ENCODE measurements at regions not wholly inside any gene's neighbourhood (a gene's known extent, or its start where the extent isn't known, plus 50 kb on each side); places are given as distances from the start of the nearest gene placed in this dataset.

DNA sequence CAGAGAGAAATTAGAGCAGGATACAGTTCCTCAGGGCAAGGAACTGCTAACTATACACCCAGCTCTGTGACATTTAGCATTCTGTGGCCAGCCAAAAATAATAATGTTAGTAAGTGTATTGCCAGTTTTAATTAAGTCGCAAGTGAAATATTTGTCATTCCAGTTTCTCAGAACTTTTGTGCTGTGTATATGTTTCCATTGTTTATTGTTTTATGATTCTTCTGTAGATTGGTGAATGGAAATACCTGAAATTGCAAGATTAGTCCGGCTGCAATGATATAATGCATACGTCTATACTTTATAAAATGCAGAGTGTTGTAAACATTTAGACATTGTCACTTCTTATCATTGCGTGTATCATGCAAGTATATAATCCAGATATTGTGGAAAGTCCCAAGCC lies 351.3 kb upstream of the GRM7 start:
- TF ChIP-seq, protein P1, sequence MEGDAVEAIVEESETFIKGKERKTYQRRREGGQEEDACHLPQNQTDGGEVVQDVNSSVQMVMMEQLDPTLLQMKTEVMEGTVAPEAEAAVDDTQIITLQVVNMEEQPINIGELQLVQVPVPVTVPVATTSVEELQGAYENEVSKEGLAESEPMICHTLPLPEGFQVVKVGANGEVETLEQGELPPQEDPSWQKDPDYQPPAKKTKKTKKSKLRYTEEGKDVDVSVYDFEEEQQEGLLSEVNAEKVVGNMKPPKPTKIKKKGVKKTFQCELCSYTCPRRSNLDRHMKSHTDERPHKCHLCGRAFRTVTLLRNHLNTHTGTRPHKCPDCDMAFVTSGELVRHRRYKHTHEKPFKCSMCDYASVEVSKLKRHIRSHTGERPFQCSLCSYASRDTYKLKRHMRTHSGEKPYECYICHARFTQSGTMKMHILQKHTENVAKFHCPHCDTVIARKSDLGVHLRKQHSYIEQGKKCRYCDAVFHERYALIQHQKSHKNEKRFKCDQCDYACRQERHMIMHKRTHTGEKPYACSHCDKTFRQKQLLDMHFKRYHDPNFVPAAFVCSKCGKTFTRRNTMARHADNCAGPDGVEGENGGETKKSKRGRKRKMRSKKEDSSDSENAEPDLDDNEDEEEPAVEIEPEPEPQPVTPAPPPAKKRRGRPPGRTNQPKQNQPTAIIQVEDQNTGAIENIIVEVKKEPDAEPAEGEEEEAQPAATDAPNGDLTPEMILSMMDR (IDR thresholded peaks at IDR 0.05; ENCODE audit: insufficient read depth, low read length, poor library complexity, severe bottlenecking) = no peak
- no peaks in the 10 kb centered on the region for H3K27me3 ChIP-seq (ENCODE audit: control insufficient read depth, insufficient read depth, low read length)
- H3K36me3 ChIP-seq (ENCODE audit: control insufficient read depth, insufficient read depth, low read length) = no peaks in the 10 kb centered on the region
- H3K4me3 ChIP-seq (ENCODE audit: low read depth, low read length) = no peak overlapping the region
- DNase-seq (ENCODE audit: low read depth) = no peak

DNA sequence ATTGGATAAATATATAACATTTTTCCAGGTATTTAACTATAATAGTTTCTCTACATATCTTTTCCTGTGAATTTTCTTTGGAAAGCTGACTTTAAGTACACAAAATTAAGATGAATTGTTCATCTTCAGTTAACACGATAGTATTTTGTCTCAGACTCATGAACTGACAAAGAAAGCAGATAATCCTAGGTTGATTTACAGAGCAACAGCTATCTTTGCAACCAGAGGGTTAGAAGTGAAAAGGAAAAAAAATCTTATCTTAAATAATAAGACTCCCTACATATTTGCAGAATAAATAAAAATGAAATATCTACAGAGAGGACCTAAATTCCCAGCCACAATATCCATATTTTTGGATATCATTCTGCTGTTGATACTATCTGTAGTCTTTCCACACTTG lies 350.2 kb upstream of the GRM7 start:
- no peak overlapping the region for H3K4me3 ChIP-seq (ENCODE audit: low read depth, low read length)
- H3K27me3 ChIP-seq (ENCODE audit: control insufficient read depth, insufficient read depth, low read length) = no peaks in the 10 kb centered on the region
- TF ChIP-seq, protein P1 (IDR thresholded peaks at IDR 0.05; ENCODE audit: insufficient read depth, low read length, poor library complexity, severe bottlenecking) = no peak
- no peaks in the 10 kb centered on the region for H3K36me3 ChIP-seq (ENCODE audit: control insufficient read depth, insufficient read depth, low read length)
- DNase-seq (ENCODE audit: low read depth) = no peak

DNA sequence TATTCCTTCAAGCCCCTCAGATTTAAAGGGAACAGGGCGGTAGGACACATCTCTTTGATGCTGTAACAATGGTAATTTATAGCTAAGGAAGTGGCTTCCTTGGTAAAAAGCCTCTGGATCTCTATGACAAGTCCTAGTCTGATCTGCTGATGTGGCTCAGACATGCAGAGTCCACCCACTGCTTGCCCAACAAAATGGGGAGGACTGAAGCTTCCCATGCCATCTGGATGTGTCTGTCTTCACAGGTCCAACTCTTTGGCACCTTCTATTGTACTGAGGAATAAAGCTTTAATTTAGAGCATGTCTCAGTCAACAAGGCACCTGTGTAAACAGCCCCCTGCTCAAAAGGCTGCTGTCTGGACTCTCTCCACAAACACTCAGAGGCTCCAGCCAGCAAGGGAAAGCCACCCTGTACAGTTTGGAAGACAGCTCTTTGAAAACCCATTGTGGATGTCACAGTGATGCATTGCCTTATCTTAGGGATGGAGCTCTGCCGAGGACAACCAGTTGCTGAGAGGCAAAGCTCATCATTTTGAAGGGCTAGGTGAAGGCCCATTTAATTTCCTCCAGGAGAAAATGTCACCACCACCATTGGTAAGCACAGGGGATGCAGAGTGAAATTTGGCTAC lies 348.6 kb upstream of the GRM7 start:
- TF ChIP-seq, protein P1 (IDR thresholded peaks at IDR 0.05; ENCODE audit: insufficient read depth, low read length, poor library complexity, severe bottlenecking) = no peak
- DNase-seq (ENCODE audit: low read depth) = no peak

DNA sequence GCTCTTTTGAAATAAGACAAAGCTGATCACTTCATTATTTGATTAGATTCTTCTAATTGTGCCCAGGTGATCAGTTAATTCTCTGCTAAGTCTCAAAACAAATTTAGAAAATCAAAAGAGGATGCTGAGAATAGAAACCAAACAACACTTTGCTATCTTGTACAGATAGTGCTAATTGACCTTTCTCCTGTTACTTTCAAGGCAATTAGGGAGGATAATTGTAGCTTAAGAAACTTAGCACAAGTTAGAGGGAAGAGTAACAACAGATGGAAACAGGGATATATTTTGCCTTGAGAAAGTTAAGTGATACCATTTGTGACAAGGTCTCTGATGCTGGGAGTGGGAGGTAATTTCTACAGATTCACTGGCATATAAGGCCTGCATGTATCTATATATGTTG lies 344.8 kb upstream of the GRM7 start:
- TF ChIP-seq, protein P1 (IDR thresholded peaks at IDR 0.05; ENCODE audit: insufficient read depth, low read length, poor library complexity, severe bottlenecking) = no peak

More for the DNA sequence above, 348.6 kb upstream of the GRM7 start:
- Histone ChIP-seq H3K4me3 (ENCODE audit: low read depth, low read length) (no peak overlapping the region), H3K27me3 (ENCODE audit: control insufficient read depth, insufficient read depth, low read length) (no peaks in the 10 kb centered on the region), H3K36me3 (ENCODE audit: control insufficient read depth, insufficient read depth, low read length) (no peaks in the 10 kb centered on the region)

DNA sequence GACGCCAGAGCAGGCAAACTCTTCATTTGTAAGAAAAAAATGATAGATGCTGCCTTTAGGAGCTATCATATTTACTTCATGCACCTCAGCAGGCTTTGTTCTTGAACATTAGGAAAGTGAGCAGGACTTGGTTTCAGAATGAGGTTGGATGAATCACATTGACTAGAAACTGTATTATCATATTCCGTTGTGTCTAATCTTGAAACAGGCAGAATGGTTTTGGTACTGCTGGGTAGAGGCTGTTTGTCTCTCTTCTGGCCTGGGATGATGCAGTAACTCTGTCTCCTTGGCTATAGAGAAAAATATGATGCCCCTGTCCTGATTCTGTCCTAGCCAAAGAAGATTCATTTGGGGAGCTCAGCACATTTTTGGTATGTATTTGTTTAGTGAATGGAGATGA lies 344.2 kb upstream of the GRM7 start:
- Histone ChIP-seq H3K4me3 (ENCODE audit: low read depth, low read length) (no peak overlapping the region), H3K27me3 (ENCODE audit: control insufficient read depth, insufficient read depth, low read length) (no peaks in the 10 kb centered on the region), H3K36me3 (ENCODE audit: control insufficient read depth, insufficient read depth, low read length) (no peaks in the 10 kb centered on the region)
- no peak for DNase-seq (ENCODE audit: low read depth)
- TF ChIP-seq, protein P1 (IDR thresholded peaks at IDR 0.05; ENCODE audit: insufficient read depth, low read length, poor library complexity, severe bottlenecking) = no peak

More for the DNA sequence above, 344.8 kb upstream of the GRM7 start:
- DNase-seq (ENCODE audit: low read depth) = no peak
- Histone ChIP-seq H3K36me3 (ENCODE audit: control insufficient read depth, insufficient read depth, low read length) (no peaks in the 10 kb centered on the region), H3K27me3 (ENCODE audit: control insufficient read depth, insufficient read depth, low read length) (no peaks in the 10 kb centered on the region), H3K4me3 (ENCODE audit: low read depth, low read length) (no peak overlapping the region)

DNA sequence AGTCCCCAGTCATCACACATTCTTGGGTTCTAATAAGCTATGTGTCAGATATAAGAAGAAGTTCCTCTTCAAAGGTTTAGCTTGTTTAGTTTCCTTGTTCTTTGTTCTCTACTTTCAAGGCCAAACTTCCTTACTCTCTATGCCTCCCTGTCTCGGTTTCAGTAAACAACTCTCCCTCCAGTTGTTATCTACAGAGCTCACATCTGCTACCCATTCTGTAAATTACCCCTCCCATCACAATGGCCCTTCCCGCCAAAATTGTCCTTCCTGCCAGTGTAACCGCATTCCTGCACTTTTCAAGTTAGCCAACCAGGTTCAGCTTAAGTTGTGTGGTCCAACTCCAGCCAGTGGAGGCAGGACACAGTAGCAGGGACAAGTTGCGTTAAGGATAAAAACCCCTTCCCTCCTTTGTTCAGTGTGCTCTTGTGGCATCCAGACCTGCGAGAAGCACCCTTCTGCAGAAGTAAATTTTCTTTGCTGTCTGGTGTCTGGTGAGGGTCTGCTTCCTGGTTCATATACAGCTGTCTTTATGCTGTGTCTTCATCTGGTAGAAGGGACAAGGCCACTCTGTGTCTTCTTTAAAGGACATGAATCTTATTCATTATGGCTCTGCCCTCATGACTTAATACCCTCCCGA lies 342.1 kb upstream of the GRM7 start:
- Histone ChIP-seq H3K27me3 (ENCODE audit: control insufficient read depth, insufficient read depth, low read length) (no peaks in the 10 kb centered on the region), H3K4me3 (ENCODE audit: low read depth, low read length) (no peak overlapping the region), H3K36me3 (ENCODE audit: control insufficient read depth, insufficient read depth, low read length) (no peaks in the 10 kb centered on the region)
- TF ChIP-seq, protein P1 (IDR thresholded peaks at IDR 0.05; ENCODE audit: insufficient read depth, low read length, poor library complexity, severe bottlenecking) = no peak
- DNase-seq (ENCODE audit: low read depth) = no peak
